ENCODE measurements at regions not wholly inside any gene's neighbourhood (a gene's known extent, or its start where the extent isn't known, plus 50 kb on each side); places are given as distances from the start of the nearest gene placed in this dataset.

DNA sequence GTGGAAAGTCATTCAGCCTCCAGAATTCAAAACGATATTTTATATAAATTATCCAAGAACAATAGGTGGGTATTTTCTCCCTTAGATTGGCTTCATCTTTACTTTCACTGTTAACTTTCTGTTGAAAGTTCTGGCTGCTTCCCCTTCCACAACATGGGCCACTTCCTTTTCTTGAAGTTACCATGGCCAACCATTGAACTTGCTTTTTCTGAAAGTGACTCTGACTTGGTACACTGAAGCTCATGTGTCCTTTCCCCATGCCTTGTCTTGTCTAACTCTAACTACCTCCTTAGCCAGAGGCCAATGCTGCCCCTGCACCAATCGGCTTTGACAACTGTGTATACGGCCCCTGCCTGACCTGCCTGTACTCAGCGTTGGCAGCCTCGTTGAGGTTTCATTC, 225.2 kb downstream of the FAT3 start:
- TF ChIP-seq, protein P1, sequence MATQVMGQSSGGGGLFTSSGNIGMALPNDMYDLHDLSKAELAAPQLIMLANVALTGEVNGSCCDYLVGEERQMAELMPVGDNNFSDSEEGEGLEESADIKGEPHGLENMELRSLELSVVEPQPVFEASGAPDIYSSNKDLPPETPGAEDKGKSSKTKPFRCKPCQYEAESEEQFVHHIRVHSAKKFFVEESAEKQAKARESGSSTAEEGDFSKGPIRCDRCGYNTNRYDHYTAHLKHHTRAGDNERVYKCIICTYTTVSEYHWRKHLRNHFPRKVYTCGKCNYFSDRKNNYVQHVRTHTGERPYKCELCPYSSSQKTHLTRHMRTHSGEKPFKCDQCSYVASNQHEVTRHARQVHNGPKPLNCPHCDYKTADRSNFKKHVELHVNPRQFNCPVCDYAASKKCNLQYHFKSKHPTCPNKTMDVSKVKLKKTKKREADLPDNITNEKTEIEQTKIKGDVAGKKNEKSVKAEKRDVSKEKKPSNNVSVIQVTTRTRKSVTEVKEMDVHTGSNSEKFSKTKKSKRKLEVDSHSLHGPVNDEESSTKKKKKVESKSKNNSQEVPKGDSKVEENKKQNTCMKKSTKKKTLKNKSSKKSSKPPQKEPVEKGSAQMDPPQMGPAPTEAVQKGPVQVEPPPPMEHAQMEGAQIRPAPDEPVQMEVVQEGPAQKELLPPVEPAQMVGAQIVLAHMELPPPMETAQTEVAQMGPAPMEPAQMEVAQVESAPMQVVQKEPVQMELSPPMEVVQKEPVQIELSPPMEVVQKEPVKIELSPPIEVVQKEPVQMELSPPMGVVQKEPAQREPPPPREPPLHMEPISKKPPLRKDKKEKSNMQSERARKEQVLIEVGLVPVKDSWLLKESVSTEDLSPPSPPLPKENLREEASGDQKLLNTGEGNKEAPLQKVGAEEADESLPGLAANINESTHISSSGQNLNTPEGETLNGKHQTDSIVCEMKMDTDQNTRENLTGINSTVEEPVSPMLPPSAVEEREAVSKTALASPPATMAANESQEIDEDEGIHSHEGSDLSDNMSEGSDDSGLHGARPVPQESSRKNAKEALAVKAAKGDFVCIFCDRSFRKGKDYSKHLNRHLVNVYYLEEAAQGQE (IDR thresholded peaks at IDR 0.05; ENCODE audit: insufficient read depth in 1 of 2, low read depth in 2 of 2, low read length in 1 of 2), result no peak
- TF ChIP-seq, protein P2, sequence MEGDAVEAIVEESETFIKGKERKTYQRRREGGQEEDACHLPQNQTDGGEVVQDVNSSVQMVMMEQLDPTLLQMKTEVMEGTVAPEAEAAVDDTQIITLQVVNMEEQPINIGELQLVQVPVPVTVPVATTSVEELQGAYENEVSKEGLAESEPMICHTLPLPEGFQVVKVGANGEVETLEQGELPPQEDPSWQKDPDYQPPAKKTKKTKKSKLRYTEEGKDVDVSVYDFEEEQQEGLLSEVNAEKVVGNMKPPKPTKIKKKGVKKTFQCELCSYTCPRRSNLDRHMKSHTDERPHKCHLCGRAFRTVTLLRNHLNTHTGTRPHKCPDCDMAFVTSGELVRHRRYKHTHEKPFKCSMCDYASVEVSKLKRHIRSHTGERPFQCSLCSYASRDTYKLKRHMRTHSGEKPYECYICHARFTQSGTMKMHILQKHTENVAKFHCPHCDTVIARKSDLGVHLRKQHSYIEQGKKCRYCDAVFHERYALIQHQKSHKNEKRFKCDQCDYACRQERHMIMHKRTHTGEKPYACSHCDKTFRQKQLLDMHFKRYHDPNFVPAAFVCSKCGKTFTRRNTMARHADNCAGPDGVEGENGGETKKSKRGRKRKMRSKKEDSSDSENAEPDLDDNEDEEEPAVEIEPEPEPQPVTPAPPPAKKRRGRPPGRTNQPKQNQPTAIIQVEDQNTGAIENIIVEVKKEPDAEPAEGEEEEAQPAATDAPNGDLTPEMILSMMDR (IDR thresholded peaks at IDR 0.05), result no peak
- TF ChIP-seq POLR2AphosphoS5 (IDR thresholded peaks at IDR 0.05; ENCODE audit: low read depth, low read length) (no peak), SIN3A (IDR thresholded peaks at IDR 0.05; ENCODE audit: borderline replicate concordance, insufficient read depth, low read depth, low read length) (no peak)

All from Panc1 (cell line).